Transverse colon (tissue), 3 donors: ENCODE measurements at regions not wholly inside any gene's neighbourhood (a gene's known extent, or its start where the extent isn't known, plus 50 kb on each side); places are given as distances from the start of the nearest gene placed in this dataset.

Experiments
- EP300 ChIP-seq: sonication (generic); formaldehyde crosslinking; IDR thresholded peaks from one replicate; pipeline ENCODE4 v1.6.1; 2017; ENCODE audit warnings: antibody characterized with exemption, low read depth
- TF ChIP-seq, protein P1 (sequence below), 5 experiments: fragments of 200-600 bp in 3 of 5; fragments of 450-650 bp in 2 of 5; sonication (generic) in 3 of 5; IDR thresholded peaks; 1 replicate in 2 of 5; 2 replicates in 3 of 5; pipeline ENCODE4 v1.5.1; 2016 to 2017; ENCODE audit warnings: antibody characterized with exemption in 5 of 5, inconsistent platforms in 3 of 5, mild to moderate bottlenecking in 2 of 5, moderate library complexity in 1 of 5

DNA sequence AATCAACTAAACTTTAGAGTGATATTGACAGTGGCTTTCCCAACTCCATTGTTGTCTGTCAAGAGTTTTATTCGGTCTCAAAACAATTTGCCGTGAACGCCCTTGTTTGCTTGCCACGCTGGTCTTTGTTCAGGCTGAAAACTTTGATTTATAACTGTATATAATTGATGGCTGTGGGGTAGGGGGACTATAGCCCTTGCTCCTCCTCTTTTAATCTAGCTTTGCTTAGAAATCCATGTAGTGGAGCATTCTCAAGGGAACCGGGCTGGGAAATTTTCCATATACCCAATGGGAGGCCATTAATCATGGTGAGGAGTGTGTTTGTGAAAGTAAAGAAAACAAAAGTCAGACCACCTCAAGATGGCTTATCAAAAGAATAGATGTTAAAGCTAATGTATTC lies 339.8 kb upstream of the RARB start:
- TF ChIP-seq, protein P1, sequence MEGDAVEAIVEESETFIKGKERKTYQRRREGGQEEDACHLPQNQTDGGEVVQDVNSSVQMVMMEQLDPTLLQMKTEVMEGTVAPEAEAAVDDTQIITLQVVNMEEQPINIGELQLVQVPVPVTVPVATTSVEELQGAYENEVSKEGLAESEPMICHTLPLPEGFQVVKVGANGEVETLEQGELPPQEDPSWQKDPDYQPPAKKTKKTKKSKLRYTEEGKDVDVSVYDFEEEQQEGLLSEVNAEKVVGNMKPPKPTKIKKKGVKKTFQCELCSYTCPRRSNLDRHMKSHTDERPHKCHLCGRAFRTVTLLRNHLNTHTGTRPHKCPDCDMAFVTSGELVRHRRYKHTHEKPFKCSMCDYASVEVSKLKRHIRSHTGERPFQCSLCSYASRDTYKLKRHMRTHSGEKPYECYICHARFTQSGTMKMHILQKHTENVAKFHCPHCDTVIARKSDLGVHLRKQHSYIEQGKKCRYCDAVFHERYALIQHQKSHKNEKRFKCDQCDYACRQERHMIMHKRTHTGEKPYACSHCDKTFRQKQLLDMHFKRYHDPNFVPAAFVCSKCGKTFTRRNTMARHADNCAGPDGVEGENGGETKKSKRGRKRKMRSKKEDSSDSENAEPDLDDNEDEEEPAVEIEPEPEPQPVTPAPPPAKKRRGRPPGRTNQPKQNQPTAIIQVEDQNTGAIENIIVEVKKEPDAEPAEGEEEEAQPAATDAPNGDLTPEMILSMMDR (IDR thresholded peaks at IDR 0.05) = no peak
- TF ChIP-seq EP300 = no peak
